ENCODE measurements at regions not wholly inside any gene's neighbourhood (a gene's known extent, or its start where the extent isn't known, plus 50 kb on each side); places are given as distances from the start of the nearest gene placed in this dataset.

DNA sequence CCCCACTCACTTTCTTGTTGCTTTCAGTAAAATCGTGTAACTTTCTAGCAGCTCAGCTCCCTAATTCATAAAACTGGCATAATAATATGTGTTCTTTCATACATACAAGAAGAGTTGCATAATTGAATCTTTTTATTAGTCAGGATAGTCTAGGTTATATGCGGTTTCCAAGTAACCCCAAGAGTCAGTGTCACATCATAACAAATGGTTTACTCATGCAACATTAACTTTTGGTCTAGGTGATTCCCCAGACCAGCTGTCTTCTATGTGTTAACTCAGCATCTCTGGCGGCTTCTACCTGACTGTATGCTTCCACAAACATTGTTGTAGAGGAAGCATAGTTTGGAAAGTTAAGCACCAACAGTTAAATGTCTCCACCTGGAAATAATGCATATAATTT lies 1000.4 kb downstream of the CDH11 start:
- no peak overlapping the region for H4K91ac ChIP-seq (ENCODE audit: insufficient read length, low read depth, low read length)
- no CpG with 5 or more reads among the region's 3 CpGs for WGBS (ENCODE audit: extremely low coverage, insufficient read length, low lambda C conversion rate)
- no peaks in the 10 kb centered on the region for H3K27me3 ChIP-seq (ENCODE audit: insufficient read depth, low read length)
- no peak overlapping the region for H3K9ac ChIP-seq (ENCODE audit: extremely low read depth, insufficient read length, low read length)
- no peak overlapping the region for H3K56ac ChIP-seq (ENCODE audit: insufficient read length, low read depth, low read length)
- no peak overlapping the region for H3K4me3 Mint-ChIP-seq
- H2AFZ ChIP-seq (ENCODE audit: low read length) = no peak overlapping the region
- no peaks in the 10 kb centered on the region for H3K79me1 ChIP-seq (ENCODE audit: insufficient read depth, low read depth, low read length, poor library complexity, severe bottlenecking)
- H3K9me3 Mint-ChIP-seq = no peaks in the 10 kb centered on the region
- H3K27ac ChIP-seq (ENCODE audit: insufficient read length, low read depth, low read length) = no peak overlapping the region
- H2BK120ac ChIP-seq (ENCODE audit: low read depth, low read length, poor library complexity, severe bottlenecking) = no peak overlapping the region
- no peaks in the 10 kb centered on the region for H3K23me2 ChIP-seq (ENCODE audit: insufficient read length, low read depth, low read length, poor library complexity, severe bottlenecking)
- no peak overlapping the region for H3K18ac ChIP-seq (ENCODE audit: insufficient read length, low read depth, low read length)
- no peak for DNase-seq
- H2BK15ac ChIP-seq (ENCODE audit: low read depth, low read length) = no peak overlapping the region
- no peaks in the 10 kb centered on the region for H3K4me1 ChIP-seq (ENCODE audit: insufficient read depth, low read length)
- H3K27me3 Mint-ChIP-seq (ENCODE audit: low read depth) = no peaks in the 10 kb centered on the region
- H3K4ac ChIP-seq (ENCODE audit: low read depth, low read length) = no peak overlapping the region
- no peak overlapping the region for H2BK5ac ChIP-seq (ENCODE audit: insufficient read length, low read length)
- H3K27ac Mint-ChIP-seq = no peak overlapping the region
- no peak overlapping the region for H2AK5ac ChIP-seq (ENCODE audit: insufficient read length, low read length)
- H4K5ac ChIP-seq (ENCODE audit: insufficient read length, low read depth, low read length) = no peak overlapping the region
- H2BK20ac ChIP-seq (ENCODE audit: low read depth, low read length, poor library complexity, severe bottlenecking) = no peak overlapping the region
- H4K8ac ChIP-seq (replicated peaks; ENCODE audit: insufficient read length, low read depth, low read length) = no peak overlapping the region
- H4K20me1 ChIP-seq (ENCODE audit: control insufficient read depth, insufficient read depth, insufficient read length) = no peaks in the 10 kb centered on the region
- H3K4me1 Mint-ChIP-seq = no peaks in the 10 kb centered on the region
- TF ChIP-seq, protein P1, sequence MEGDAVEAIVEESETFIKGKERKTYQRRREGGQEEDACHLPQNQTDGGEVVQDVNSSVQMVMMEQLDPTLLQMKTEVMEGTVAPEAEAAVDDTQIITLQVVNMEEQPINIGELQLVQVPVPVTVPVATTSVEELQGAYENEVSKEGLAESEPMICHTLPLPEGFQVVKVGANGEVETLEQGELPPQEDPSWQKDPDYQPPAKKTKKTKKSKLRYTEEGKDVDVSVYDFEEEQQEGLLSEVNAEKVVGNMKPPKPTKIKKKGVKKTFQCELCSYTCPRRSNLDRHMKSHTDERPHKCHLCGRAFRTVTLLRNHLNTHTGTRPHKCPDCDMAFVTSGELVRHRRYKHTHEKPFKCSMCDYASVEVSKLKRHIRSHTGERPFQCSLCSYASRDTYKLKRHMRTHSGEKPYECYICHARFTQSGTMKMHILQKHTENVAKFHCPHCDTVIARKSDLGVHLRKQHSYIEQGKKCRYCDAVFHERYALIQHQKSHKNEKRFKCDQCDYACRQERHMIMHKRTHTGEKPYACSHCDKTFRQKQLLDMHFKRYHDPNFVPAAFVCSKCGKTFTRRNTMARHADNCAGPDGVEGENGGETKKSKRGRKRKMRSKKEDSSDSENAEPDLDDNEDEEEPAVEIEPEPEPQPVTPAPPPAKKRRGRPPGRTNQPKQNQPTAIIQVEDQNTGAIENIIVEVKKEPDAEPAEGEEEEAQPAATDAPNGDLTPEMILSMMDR (conservative IDR thresholded peaks at IDR 0.05) = no peak
- no peaks in the 10 kb centered on the region for H3K79me2 ChIP-seq (ENCODE audit: insufficient read depth, low read length)
- H3K14ac ChIP-seq (ENCODE audit: insufficient read depth, low read length) = no peak overlapping the region
- no peak overlapping the region for H3T11ph ChIP-seq (ENCODE audit: low read length)
- no peak overlapping the region for H2BK12ac ChIP-seq (ENCODE audit: insufficient read length, low read depth, low read length)
- no peaks in the 10 kb centered on the region for H3K36me3 Mint-ChIP-seq (ENCODE audit: insufficient read depth in 1 of 3, low read depth in 3 of 3)
- no peak overlapping the region for H3K4me2 ChIP-seq (ENCODE audit: insufficient read depth, insufficient read length, low read length)
- H3K23ac ChIP-seq (ENCODE audit: insufficient read length, low read depth, low read length) = no peak overlapping the region
- no peaks in the 10 kb centered on the region for H3K9me3 ChIP-seq (ENCODE audit: control insufficient read depth, low read depth, low read length)

Measured in H9 (cell line).